ENCODE measurements at regions not wholly inside any gene's neighbourhood (a gene's known extent, or its start where the extent isn't known, plus 50 kb on each side); places are given as distances from the start of the nearest gene placed in this dataset.

DNA sequence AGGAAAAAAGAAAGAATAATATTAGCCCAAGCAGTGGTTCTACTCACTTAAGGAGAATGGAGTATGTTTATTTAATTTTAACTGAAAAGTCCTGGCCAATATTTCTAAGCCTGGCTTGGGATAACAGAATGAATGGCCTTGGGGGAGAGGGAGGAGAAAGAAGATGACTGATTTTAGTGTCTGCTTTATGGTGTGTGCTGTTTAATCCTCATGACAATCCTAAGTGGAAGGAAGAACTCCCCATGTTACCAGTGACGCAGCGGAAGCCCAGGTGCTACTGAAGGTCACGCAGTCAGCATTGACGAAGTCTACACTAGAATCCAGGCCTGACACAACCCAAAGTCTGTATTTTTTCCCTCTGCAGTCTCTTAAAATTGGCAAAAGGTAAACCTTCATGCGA lies 50.5 kb downstream of the PALM2AKAP2 start:
- H3K4me1 ChIP-seq (ENCODE audit: control insufficient read depth, extremely low read depth, insufficient read depth, low read length) = no peaks in the 10 kb centered on the region
- intact Hi-C loops (cut with micrococcal nuclease) = no loop called here
- no peak overlapping the region for H3K4me2 ChIP-seq (ENCODE audit: insufficient read depth, low read length)
- no peaks in the 10 kb centered on the region for H4K20me1 ChIP-seq (replicated peaks; ENCODE audit: control insufficient read depth, extremely low read depth, insufficient read depth, low read length)
- peaks cover 2 to 4% of the 10 kb centered on the region in 2 experiments for H3K27me3 ChIP-seq (ENCODE audit: control insufficient read depth in 2 of 2, insufficient read depth in 2 of 2, low read length in 2 of 2)
- no peak overlapping the region for H3K4me3 ChIP-seq (replicated peaks in 1 of 3; ENCODE audit: insufficient read depth in 1 of 3, low read depth in 1 of 3, low read length in 3 of 3)
- TF ChIP-seq FOS (IDR thresholded peaks at IDR 0.05; ENCODE audit: borderline replicate concordance, insufficient read depth, low read length) = no peak
- TF ChIP-seq JUN (IDR thresholded peaks at IDR 0.05; ENCODE audit: borderline replicate concordance, insufficient read depth, insufficient read length, low read depth) = no peak
- TF ChIP-seq EZH2 (IDR thresholded peaks at IDR 0.05; ENCODE audit: borderline replicate concordance, low read depth, low read length, severe bottlenecking) = no peak
- TF ChIP-seq POLR2AphosphoS5 (IDR thresholded peaks at IDR 0.05; ENCODE audit: insufficient read depth, low read depth, low read length) = no peak
- no peak for TF ChIP-seq MAX (IDR thresholded peaks at IDR 0.05; ENCODE audit: insufficient read depth, insufficient read length)
- TF ChIP-seq POLR2A (IDR thresholded peaks at IDR 0.05; ENCODE audit: low read depth, low read length) = no peak
- TF ChIP-seq GATA2 (IDR thresholded peaks at IDR 0.05; ENCODE audit: insufficient read depth, insufficient read length, low read depth, low read length) = no peak
- no peak for TF ChIP-seq MYC (IDR thresholded peaks at IDR 0.05; ENCODE audit: low read depth, low read length)
- TF ChIP-seq CTCF (IDR thresholded peaks at IDR 0.05; ENCODE audit: extremely low read depth in 1 of 2, insufficient read depth in 1 of 2, low read depth in 1 of 2, low read length in 2 of 2) = no peak
- H2AFZ ChIP-seq (ENCODE audit: low read depth, low read length) = no peak overlapping the region
- no peaks in the 10 kb centered on the region for H3K9me3 ChIP-seq (replicated peaks; ENCODE audit: control insufficient read depth, insufficient read depth, low read length)
- FAIRE-seq (no peak), DNase-seq (ENCODE audit: low read depth, low spot score) (no peak)
- H3K27ac ChIP-seq (ENCODE audit: insufficient read depth, low read depth, low read length) = no peak overlapping the region
- BruUV-seq (replicated peaks) = no TSS peak
- no peak overlapping the region for H3K9ac ChIP-seq (replicated peaks; ENCODE audit: extremely low read depth, insufficient read depth, low read length)
- CTCF ChIA-PET = interaction anchor here (4.2 kb wide), 1 partner anchor 13 kb away, joined by 11 read pairs; no protein-coding TSS in a partner anchor
- H3K79me2 ChIP-seq (ENCODE audit: control insufficient read depth, insufficient read depth, low read length) = no peaks in the 10 kb centered on the region
- no peaks in the 10 kb centered on the region for H3K9me1 ChIP-seq (replicated peaks; ENCODE audit: control insufficient read depth, extremely low read depth, insufficient read depth, low read length)
- H3K36me3 ChIP-seq (ENCODE audit: control insufficient read depth in 2 of 2, extremely low read depth in 1 of 2, insufficient read depth in 2 of 2, low read length in 2 of 2) = no peaks in the 10 kb centered on the region
- dilution Hi-C loops (cut with MboI; ENCODE audit: extremely low pct_ligation_motif_present, low sequenced_read_pairs) = no loop called here
- POLR2A ChIA-PET = no interaction called here

All from endothelial cell of umbilical vein (primary cell).